ENCODE measurements at regions not wholly inside any gene's neighbourhood (a gene's known extent, or its start where the extent isn't known, plus 50 kb on each side); places are given as distances from the start of the nearest gene placed in this dataset.

GRCh38 chr4:19522966-19523365 is 728.7 kb upstream of the SLIT2 start:
- H3K4me2 ChIP-seq (ENCODE audit: control insufficient read depth, insufficient read depth): no peak overlapping the region
- no peak overlapping the region for H2AFZ ChIP-seq (ENCODE audit: control insufficient read depth, low read depth, low read length)
- H3K4me3 ChIP-seq: no peak overlapping the region
- 33% methylated on average over 3 of the region's 3 CpGs for WGBS (ENCODE audit: insufficient coverage, insufficient replicate concordance, low lambda C conversion rate, missing lambda C conversion rate)
- no peak overlapping the region for H3K27ac ChIP-seq (ENCODE audit: control insufficient read depth, insufficient read depth)
- FAIRE-seq (no peak), ATAC-seq (no peak), DNase-seq (ENCODE audit: low read depth, low spot score) (no peak)
- H3K9me3 ChIP-seq (replicated peaks; ENCODE audit: control insufficient read depth, insufficient read depth, low read length): no peaks in the 10 kb centered on the region
- no TSS peak for BruUV-seq (replicated peaks)
- no peaks in the 10 kb centered on the region for H3K27me3 ChIP-seq (replicated peaks in 1 of 2; ENCODE audit: control insufficient read depth in 2 of 2, insufficient read depth in 2 of 2, low read length in 1 of 2)
- POLR2A ChIA-PET: no interaction called here
- no peaks in the 10 kb centered on the region for H3K4me1 ChIP-seq (ENCODE audit: control insufficient read depth, insufficient read depth, low read length)
- CTCF ChIA-PET: no interaction called here
- no peak overlapping the region for H3K9ac ChIP-seq (ENCODE audit: control insufficient read depth, insufficient read depth, low read length)
- in situ Hi-C loops (cut with MboI) (no loop called here), intact Hi-C loops (cut with micrococcal nuclease; ENCODE audit: unreplicated experiment) (no loop called here)
- H4K20me1 ChIP-seq (ENCODE audit: control insufficient read depth, insufficient read depth): no peaks in the 10 kb centered on the region
- H3K36me3 ChIP-seq (ENCODE audit: control insufficient read depth in 2 of 2, insufficient read depth in 2 of 2, low read length in 1 of 2): no peaks in the 10 kb centered on the region
- RAD21 ChIA-PET (ENCODE audit: unreplicated experiment): no interaction called here
- SMC1A ChIA-PET (ENCODE audit: uncharacterized antibody, unreplicated experiment): no interaction called here
- H3K79me2 ChIP-seq (ENCODE audit: control insufficient read depth, insufficient read depth, low read length): no peaks in the 10 kb centered on the region
- TF ChIP-seq CEBPB (IDR thresholded peaks at IDR 0.05; ENCODE audit: borderline replicate concordance in 1 of 2, low read depth in 2 of 2, low read length in 2 of 2) (no peak), MTA3 (IDR thresholded peaks at IDR 0.05; ENCODE audit: borderline replicate concordance, low read length) (no peak), BCL3 (IDR thresholded peaks at IDR 0.05; ENCODE audit: borderline replicate concordance, insufficient read depth, low read depth, low read length, poor library complexity, severe bottlenecking) (no peak), RB1 (IDR thresholded peaks at IDR 0.05; ENCODE audit: borderline replicate concordance) (no peak), CUX1 (IDR thresholded peaks at IDR 0.05; ENCODE audit: insufficient replicate concordance, low read depth, low read length) (no peak)

All from GM12878 (cell line).